ENCODE measurements at regions not wholly inside any gene's neighbourhood (a gene's known extent, or its start where the extent isn't known, plus 50 kb on each side); places are given as distances from the start of the nearest gene placed in this dataset.

DNA sequence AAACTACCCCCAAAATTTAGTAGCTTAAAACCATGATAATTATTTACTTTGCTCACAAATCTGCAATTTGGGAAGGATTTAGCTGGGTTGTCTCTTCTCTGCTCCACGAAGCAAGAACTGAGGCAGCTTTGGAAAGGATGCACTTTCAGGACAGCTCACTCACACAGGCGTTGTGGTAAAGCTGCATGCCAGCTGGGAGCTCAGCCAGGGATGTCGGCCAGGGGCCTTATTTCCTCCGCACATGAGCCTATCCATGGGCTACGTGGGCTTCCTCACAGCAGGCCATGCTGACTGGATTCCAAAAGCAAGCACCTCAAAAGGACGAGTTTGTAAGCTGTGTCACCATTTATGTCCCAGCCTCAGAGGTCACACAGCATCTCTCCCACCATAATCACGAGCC is 301.3 kb upstream of the IGF1R start:
- DNase-seq (ENCODE audit: low read depth, low spot score), result no peak
- H4K20me1 ChIP-seq (replicated peaks; ENCODE audit: control insufficient read depth, extremely low read depth, insufficient read depth, low read length), result no peaks in the 10 kb centered on the region
- no peaks in the 10 kb centered on the region for H3K4me1 ChIP-seq (ENCODE audit: control insufficient read depth, extremely low read depth, insufficient read depth, low read length)
- no peak overlapping the region for H3K9ac ChIP-seq (replicated peaks; ENCODE audit: extremely low read depth, insufficient read depth, low read length)
- no peak overlapping the region for H3K4me2 ChIP-seq (ENCODE audit: insufficient read depth, low read length)
- intact Hi-C loops (cut with micrococcal nuclease) (no loop called here), dilution Hi-C loops (cut with MboI; ENCODE audit: extremely low pct_ligation_motif_present, low sequenced_read_pairs) (no loop called here)
- CTCF ChIA-PET, result interaction anchor here (0.6 kb wide), 1 partner anchor 20 kb away, joined by 3 read pairs; no protein-coding TSS in a partner anchor
- BruUV-seq (replicated peaks), result no TSS peak
- POLR2A ChIA-PET, result no interaction called here
- H3K27ac ChIP-seq (ENCODE audit: insufficient read depth, low read depth, low read length), result no peak overlapping the region
- H2AFZ ChIP-seq (ENCODE audit: low read depth, low read length), result no peak overlapping the region
- no peaks in the 10 kb centered on the region for H3K27me3 ChIP-seq (ENCODE audit: control insufficient read depth in 2 of 2, insufficient read depth in 2 of 2, low read length in 2 of 2)
- H3K36me3 ChIP-seq (ENCODE audit: control insufficient read depth in 2 of 2, extremely low read depth in 1 of 2, insufficient read depth in 2 of 2, low read length in 2 of 2), result no peaks in the 10 kb centered on the region
- H3K9me1 ChIP-seq (replicated peaks; ENCODE audit: control insufficient read depth, extremely low read depth, insufficient read depth, low read length), result no peaks in the 10 kb centered on the region
- H3K79me2 ChIP-seq (ENCODE audit: control insufficient read depth, insufficient read depth, low read length), result no peaks in the 10 kb centered on the region
- no peak overlapping the region for H3K4me3 ChIP-seq (replicated peaks in 1 of 3; ENCODE audit: insufficient read depth in 1 of 3, low read depth in 1 of 3, low read length in 3 of 3)
- H3K9me3 ChIP-seq (replicated peaks; ENCODE audit: control insufficient read depth, insufficient read depth, low read length), result peaks cover 2% of the 10 kb centered on the region
- FAIRE-seq, result no peak
- TF ChIP-seq, protein P1, sequence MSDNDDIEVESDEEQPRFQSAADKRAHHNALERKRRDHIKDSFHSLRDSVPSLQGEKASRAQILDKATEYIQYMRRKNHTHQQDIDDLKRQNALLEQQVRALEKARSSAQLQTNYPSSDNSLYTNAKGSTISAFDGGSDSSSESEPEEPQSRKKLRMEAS (IDR thresholded peaks at IDR 0.05; ENCODE audit: insufficient read depth, insufficient read length), result no peak
- TF ChIP-seq MYC (IDR thresholded peaks at IDR 0.05; ENCODE audit: low read depth, low read length), result no peak
- no peak for TF ChIP-seq JUN (IDR thresholded peaks at IDR 0.05; ENCODE audit: borderline replicate concordance, insufficient read depth, insufficient read length, low read depth)
- TF ChIP-seq FOS (IDR thresholded peaks at IDR 0.05; ENCODE audit: borderline replicate concordance, insufficient read depth, low read length), result no peak
- TF ChIP-seq EZH2 (IDR thresholded peaks at IDR 0.05; ENCODE audit: borderline replicate concordance, low read depth, low read length, severe bottlenecking), result no peak
- TF ChIP-seq GATA2 (IDR thresholded peaks at IDR 0.05; ENCODE audit: insufficient read depth, insufficient read length, low read depth, low read length), result no peak
- TF ChIP-seq CTCF (IDR thresholded peaks at IDR 0.05; ENCODE audit: extremely low read depth in 1 of 2, insufficient read depth in 1 of 2, low read depth in 1 of 2, low read length in 2 of 2), result no peak
- no peak for TF ChIP-seq POLR2AphosphoS5 (IDR thresholded peaks at IDR 0.05; ENCODE audit: insufficient read depth, low read depth, low read length)
- TF ChIP-seq POLR2A (IDR thresholded peaks at IDR 0.05; ENCODE audit: low read depth, low read length), result no peak
